Stimulated activated CD4-positive, alpha-beta T cell treated with anti-CD3 and anti-CD28 coated beads, Interleukin-2, amount 100 ng/mL, for 48 hours (primary cell): ENCODE measurements at regions not wholly inside any gene's neighbourhood (a gene's known extent, or its start where the extent isn't known, plus 50 kb on each side); places are given as distances from the start of the nearest gene placed in this dataset.

Experiments used
- DNase-seq, 2 donors: peaks; one replicate each; pipeline ENCODE4 v3.0.0-alpha.2; 2020

GRCh38 chr5:174293006-174293405 is 247.5 kb downstream of the NSG2 start:
- DNase-seq: no peak

GRCh38 chr5:174293481-174293880 is 248.0 kb downstream of the NSG2 start:
- DNase-seq: no peak

- DNase-seq: no peak
Measured at GRCh38 chr5:174294891-174295620, 249.6 kb downstream of the NSG2 start.

- no peak for DNase-seq
Measured at GRCh38 chr5:174295702-174296436, 250.4 kb downstream of the NSG2 start.

- no peak for DNase-seq
Measured at GRCh38 chr5:174300118-174300940, 254.8 kb downstream of the NSG2 start.

GRCh38 chr5:174300941-174301761 is 255.6 kb downstream of the NSG2 start:
- DNase-seq: no peak

GRCh38 chr5:174301848-174302625 is 256.5 kb downstream of the NSG2 start:
- no peak for DNase-seq

GRCh38 chr5:174303035-174303434 is 257.5 kb downstream of the NSG2 start:
- no peak for DNase-seq

- no peak for DNase-seq
Measured at GRCh38 chr5:174303437-174304045, 258.0 kb downstream of the NSG2 start.

- no peak for DNase-seq
Measured at GRCh38 chr5:174305241-174305681, 259.8 kb downstream of the NSG2 start.

GRCh38 chr5:174306345-174307030 is 261.0 kb downstream of the NSG2 start:
- DNase-seq: no peak

- no peak for DNase-seq
Measured at GRCh38 chr5:174307031-174307408, 261.5 kb downstream of the NSG2 start.

- no peak for DNase-seq
Measured at GRCh38 chr5:174307656-174308271, 262.3 kb downstream of the NSG2 start.

- DNase-seq: no peak
Measured at GRCh38 chr5:174309131-174309795, 263.8 kb downstream of the NSG2 start.

- DNase-seq: no peak
Measured at GRCh38 chr5:174310243-174310642, 264.7 kb downstream of the NSG2 start.

- no peak for DNase-seq
Measured at GRCh38 chr5:174310706-174311105, 265.2 kb downstream of the NSG2 start.

- no peak for DNase-seq
Measured at GRCh38 chr5:174311121-174311520, 265.6 kb downstream of the NSG2 start.

GRCh38 chr5:174311531-174312269 is 266.2 kb downstream of the NSG2 start:
- DNase-seq: peak; percentile 60 to 69

- no peak for DNase-seq
Measured at GRCh38 chr5:174312270-174312617, 266.7 kb downstream of the NSG2 start.
